ENCODE measurements at regions not wholly inside any gene's neighbourhood (a gene's known extent, or its start where the extent isn't known, plus 50 kb on each side); places are given as distances from the start of the nearest gene placed in this dataset.

DNA sequence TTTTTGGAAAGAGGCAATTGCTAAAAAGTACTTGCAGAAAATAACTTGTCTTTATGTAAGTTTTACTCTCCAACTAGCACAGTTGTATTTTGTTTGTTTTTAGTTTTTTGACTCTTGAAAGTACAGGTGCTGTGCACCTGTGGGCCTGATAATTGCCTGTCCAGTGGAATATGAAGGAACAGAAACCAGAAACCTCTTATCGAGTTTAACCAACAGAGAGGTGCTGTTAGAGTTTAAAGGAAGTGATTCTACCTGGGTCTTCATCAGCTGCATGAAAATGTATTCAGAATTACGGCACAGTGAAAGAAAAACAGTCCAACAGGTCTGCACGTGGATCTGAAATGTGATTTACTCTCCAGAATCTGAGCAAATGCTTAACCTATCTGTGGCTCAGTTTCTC lies 326.6 kb upstream of the POM121L12 start:
- TF ChIP-seq CTCF (IDR thresholded peaks at IDR 0.05), result no peak
- POLR2A ChIA-PET, result no interaction called here
- no peaks in the 10 kb centered on the region for H3K36me3 Mint-ChIP-seq (ENCODE audit: low read depth)
- DNase-seq (no peak), ATAC-seq (ENCODE audit: poor library complexity) (no peak)
- H3K27me3 Mint-ChIP-seq, result no peaks in the 10 kb centered on the region
- intact Hi-C loops (cut with DNase I, micrococcal nuclease), result no loop called here
- Histone ChIP-seq H3K27ac (ENCODE audit: low read depth in 1 of 2, low read length in 2 of 2) (no peak overlapping the region), H3K4me1 (ENCODE audit: insufficient read depth, low read length) (no peaks in the 10 kb centered on the region), H3K27me3 (ENCODE audit: control insufficient read depth in 1 of 2, insufficient read depth in 2 of 2, low read length in 2 of 2) (no peaks in the 10 kb centered on the region), H3K4me3 (ENCODE audit: low read length) (no peak overlapping the region), H3K36me3 (ENCODE audit: insufficient read depth, low read length) (no peaks in the 10 kb centered on the region), H3K9me3 (ENCODE audit: control insufficient read depth in 1 of 2, insufficient read depth in 1 of 2, low read length in 2 of 2) (peaks cover 0 to 20% of the 10 kb centered on the region in 2 experiments)
- H3K4me3 Mint-ChIP-seq, result no peak overlapping the region
- no peak overlapping the region for H3K27ac Mint-ChIP-seq
- CTCF ChIA-PET, result no interaction called here
- H3K4me1 Mint-ChIP-seq (ENCODE audit: low read depth), result no peaks in the 10 kb centered on the region
- H3K9me3 Mint-ChIP-seq, result peaks cover 19% of the 10 kb centered on the region

GRCh38 chr7:52705768-52706167 lies 329.7 kb upstream of the POM121L12 start:
- intact Hi-C loops (cut with DNase I, micrococcal nuclease), result no loop called here
- DNase-seq (no peak), ATAC-seq (ENCODE audit: poor library complexity) (no peak)
- Mint-ChIP-seq H3K4me3 (no peak overlapping the region), H3K27me3 (no peaks in the 10 kb centered on the region), H3K27ac (no peak overlapping the region), H3K4me1 (ENCODE audit: low read depth) (no peaks in the 10 kb centered on the region), H3K36me3 (ENCODE audit: low read depth) (no peaks in the 10 kb centered on the region), H3K9me3 (peaks cover 6% of the 10 kb centered on the region)
- no peaks in the 10 kb centered on the region for H3K4me1 ChIP-seq (ENCODE audit: insufficient read depth, low read length)
- no peak for TF ChIP-seq CTCF (IDR thresholded peaks at IDR 0.05)
- CTCF ChIA-PET, result no interaction called here
- H3K27ac ChIP-seq (ENCODE audit: low read depth in 1 of 2, low read length in 2 of 2), result no peak overlapping the region
- H3K36me3 ChIP-seq (ENCODE audit: insufficient read depth, low read length), result no peaks in the 10 kb centered on the region
- no peaks in the 10 kb centered on the region for H3K27me3 ChIP-seq (ENCODE audit: control insufficient read depth in 1 of 2, insufficient read depth in 2 of 2, low read length in 2 of 2)
- POLR2A ChIA-PET, result no interaction called here
- H3K4me3 ChIP-seq (ENCODE audit: low read length), result no peak overlapping the region
- peaks cover 0 to 17% of the 10 kb centered on the region in 2 experiments for H3K9me3 ChIP-seq (ENCODE audit: control insufficient read depth in 1 of 2, insufficient read depth in 1 of 2, low read length in 2 of 2)

GRCh38 chr7:52700349-52700748 lies 335.1 kb upstream of the POM121L12 start:
- CTCF ChIA-PET, result no interaction called here
- no peak for DNase-seq

More at GRCh38 chr7:52700349-52700748, 335.1 kb upstream of the POM121L12 start:
- H3K9me3 Mint-ChIP-seq, result peaks cover 9% of the 10 kb centered on the region
- H3K27ac Mint-ChIP-seq, result no peak overlapping the region
- H3K36me3 ChIP-seq (ENCODE audit: insufficient read depth, low read length), result no peaks in the 10 kb centered on the region
- no peak overlapping the region for H3K27ac ChIP-seq (ENCODE audit: low read depth in 1 of 2, low read length in 2 of 2)
- H3K4me1 Mint-ChIP-seq (ENCODE audit: low read depth), result no peaks in the 10 kb centered on the region
- no peaks in the 10 kb centered on the region for H3K36me3 Mint-ChIP-seq (ENCODE audit: low read depth)
- no peaks in the 10 kb centered on the region for H3K27me3 ChIP-seq (ENCODE audit: control insufficient read depth in 1 of 2, insufficient read depth in 2 of 2, low read length in 2 of 2)
- TF ChIP-seq CTCF (IDR thresholded peaks at IDR 0.05), result no peak
- H3K4me3 Mint-ChIP-seq, result no peak overlapping the region
- H3K4me1 ChIP-seq (ENCODE audit: insufficient read depth, low read length), result no peaks in the 10 kb centered on the region
- POLR2A ChIA-PET, result no interaction called here
- intact Hi-C loops (cut with DNase I, micrococcal nuclease), result no loop called here
- no peak for ATAC-seq (ENCODE audit: poor library complexity)
- H3K27me3 Mint-ChIP-seq, result no peaks in the 10 kb centered on the region
- no peak overlapping the region for H3K4me3 ChIP-seq (ENCODE audit: low read length)
- peaks cover 1 to 4% of the 10 kb centered on the region in 2 experiments for H3K9me3 ChIP-seq (ENCODE audit: control insufficient read depth in 1 of 2, insufficient read depth in 1 of 2, low read length in 2 of 2)

Measured in CD4-positive, alpha-beta T cell (primary cell).